BJ (cell line): ENCODE measurements at regions not wholly inside any gene's neighbourhood (a gene's known extent, or its start where the extent isn't known, plus 50 kb on each side); places are given as distances from the start of the nearest gene placed in this dataset.
"Not testable (repeated sequence)": the region's sequence is repeated elsewhere in the genome, so short reads cannot be mapped to it uniquely, and the experiment has no call there.

Experiments used
- CTCF ChIA-PET: fragments of 350-600 bp; formaldehyde crosslinking; extraction: SDS; loops from one replicate; lab custom pipeline; 2021; ENCODE audit warnings: antibody characterized with exemption, inconsistent platforms; lab: Yijun Ruan, JAX
- POLR2A ChIA-PET: fragments of 300-600 bp; sonication (Branson Sonifier 250); formaldehyde crosslinking; extraction: SDS; loops from one replicate; lab custom pipeline; 2021; ENCODE audit warnings: antibody characterized with exemption; lab: Charles Lee
- DNase-seq: peaks from one replicate; pipeline ENCODE4 v3.0.0-alpha.2; 2011; ENCODE audit warnings: low read depth
- H3K27me3 ChIP-seq: 2 replicates; pipeline ENCODE4 v1.6.0; 2011; ENCODE audit warnings: low read length; ENCODE audit not compliant: control insufficient read depth, insufficient read depth
- H3K36me3 ChIP-seq: 2 replicates; pipeline ENCODE4 v1.5.1; 2011; ENCODE audit warnings: low read length; ENCODE audit not compliant: control insufficient read depth, insufficient read depth
- H3K4me3 ChIP-seq: 2 replicates; pipeline ENCODE4 v1.5.1; 2011; ENCODE audit warnings: low read depth, mild to moderate bottlenecking, control low read depth, low read length
- CTCF ChIP-seq: IDR thresholded peaks from 2 replicates; pipeline ENCODE4 v1.5.1; 2011; ENCODE audit warnings: low read depth, mild to moderate bottlenecking, control low read depth, inconsistent platforms, low read length, moderate library complexity; ENCODE audit not compliant: insufficient read depth

GRCh38 chr1:143574891-143575520, 396.8 kb downstream of the FAM72C start:
- H3K36me3 ChIP-seq = no peaks in the 10 kb centered on the region
- CTCF ChIA-PET = no interaction called here
- H3K4me3 ChIP-seq = no peak overlapping the region
- no peak for DNase-seq
- POLR2A ChIA-PET = no interaction called here
- no peak for TF ChIP-seq CTCF
- no peaks in the 10 kb centered on the region for H3K27me3 ChIP-seq

DNA sequence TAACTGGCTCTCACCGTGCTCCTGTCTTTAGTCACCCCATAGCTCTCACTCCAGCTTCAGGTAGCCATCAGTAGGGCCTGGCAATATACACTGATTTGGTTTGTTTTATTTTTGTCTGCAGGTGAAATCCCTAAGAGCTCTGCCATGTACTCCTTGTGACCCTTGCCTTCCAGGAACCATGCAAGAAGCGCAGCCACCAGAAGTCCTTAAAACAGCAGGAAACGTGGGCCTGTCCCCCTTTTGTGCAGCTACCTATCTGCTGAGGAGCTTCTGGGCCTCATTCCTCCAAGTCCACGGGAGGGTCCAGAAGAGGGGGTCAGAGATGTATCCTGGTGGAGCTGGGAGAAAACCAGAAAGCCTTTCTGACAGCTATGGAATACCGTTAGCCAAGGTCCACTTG, 399.1 kb downstream of the FAM72C start:
- H3K4me3 ChIP-seq, H3K27me3 ChIP-seq, DNase-seq, POLR2A ChIA-PET, H3K36me3 ChIP-seq, CTCF ChIA-PET: not testable (repeated sequence)

DNA sequence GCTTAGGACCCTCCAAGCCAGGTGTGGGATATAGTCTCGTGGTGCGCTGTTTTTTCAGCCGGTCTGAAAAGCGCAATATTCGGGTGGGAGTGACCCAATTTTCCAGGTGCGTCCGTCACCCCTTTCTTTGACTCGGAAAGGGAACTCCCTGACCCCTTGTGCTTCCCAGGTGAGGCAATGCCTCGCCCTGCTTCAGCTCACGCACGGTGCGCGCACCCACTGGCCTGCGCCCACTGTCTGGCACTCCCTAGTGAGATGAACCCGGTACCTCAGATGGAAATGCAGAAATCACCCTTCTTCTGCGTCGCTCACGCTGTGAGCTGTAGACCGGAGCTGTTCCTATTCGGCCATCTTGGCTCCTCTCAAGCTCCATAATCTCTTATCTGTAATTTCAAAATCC, 408.0 kb downstream of the FAM72C start:
- DNase-seq, H3K4me3 ChIP-seq, H3K27me3 ChIP-seq, CTCF ChIA-PET, POLR2A ChIA-PET, H3K36me3 ChIP-seq: not testable (repeated sequence)

GRCh38 chr1:143553627-143554026, 418.2 kb downstream of the FAM72C start:
- CTCF ChIA-PET = no interaction called here
- Histone ChIP-seq H3K36me3 (no peaks in the 10 kb centered on the region), H3K4me3 (no peak overlapping the region), H3K27me3 (no peaks in the 10 kb centered on the region)
- no peak for DNase-seq
- POLR2A ChIA-PET = no interaction called here
- TF ChIP-seq CTCF = no peak

DNA sequence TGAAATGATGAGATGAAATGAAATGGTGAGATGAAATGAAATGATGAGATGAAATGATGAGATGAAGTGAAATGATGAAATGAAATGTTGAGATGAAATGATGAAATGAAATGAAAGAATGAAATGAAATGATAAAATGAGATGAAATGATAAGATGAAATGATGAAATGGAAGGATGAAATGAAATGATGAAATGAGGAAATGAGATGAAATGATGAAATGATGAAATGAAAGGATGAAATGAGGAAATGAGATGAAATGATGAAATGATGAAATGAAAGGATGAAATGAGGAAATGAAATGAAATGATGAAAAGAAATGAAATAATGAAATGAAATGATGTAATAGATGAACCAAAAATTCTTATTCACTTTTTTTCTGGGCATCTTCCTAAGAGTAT, 467.1 kb downstream of the FAM72C start:
- H3K4me3 ChIP-seq, H3K36me3 ChIP-seq, H3K27me3 ChIP-seq, CTCF ChIA-PET, DNase-seq, POLR2A ChIA-PET: not testable (repeated sequence)

- H3K36me3 ChIP-seq, DNase-seq, CTCF ChIA-PET, POLR2A ChIA-PET, H3K4me3 ChIP-seq, H3K27me3 ChIP-seq: not testable (repeated sequence)
Measured at GRCh38 chr1:143504080-143504479, 467.7 kb downstream of the FAM72C start.

GRCh38 chr1:143503048-143503447, 468.7 kb downstream of the FAM72C start:
- POLR2A ChIA-PET, CTCF ChIA-PET, H3K36me3 ChIP-seq: not testable (repeated sequence)

GRCh38 chr1:143502038-143502437, 469.7 kb downstream of the FAM72C start:
- POLR2A ChIA-PET, H3K27me3 ChIP-seq, DNase-seq, H3K4me3 ChIP-seq, CTCF ChIA-PET, H3K36me3 ChIP-seq: not testable (repeated sequence)

More at GRCh38 chr1:143503048-143503447, 468.7 kb downstream of the FAM72C start:
- H3K4me3 ChIP-seq, DNase-seq, H3K27me3 ChIP-seq: not testable (repeated sequence)

DNA sequence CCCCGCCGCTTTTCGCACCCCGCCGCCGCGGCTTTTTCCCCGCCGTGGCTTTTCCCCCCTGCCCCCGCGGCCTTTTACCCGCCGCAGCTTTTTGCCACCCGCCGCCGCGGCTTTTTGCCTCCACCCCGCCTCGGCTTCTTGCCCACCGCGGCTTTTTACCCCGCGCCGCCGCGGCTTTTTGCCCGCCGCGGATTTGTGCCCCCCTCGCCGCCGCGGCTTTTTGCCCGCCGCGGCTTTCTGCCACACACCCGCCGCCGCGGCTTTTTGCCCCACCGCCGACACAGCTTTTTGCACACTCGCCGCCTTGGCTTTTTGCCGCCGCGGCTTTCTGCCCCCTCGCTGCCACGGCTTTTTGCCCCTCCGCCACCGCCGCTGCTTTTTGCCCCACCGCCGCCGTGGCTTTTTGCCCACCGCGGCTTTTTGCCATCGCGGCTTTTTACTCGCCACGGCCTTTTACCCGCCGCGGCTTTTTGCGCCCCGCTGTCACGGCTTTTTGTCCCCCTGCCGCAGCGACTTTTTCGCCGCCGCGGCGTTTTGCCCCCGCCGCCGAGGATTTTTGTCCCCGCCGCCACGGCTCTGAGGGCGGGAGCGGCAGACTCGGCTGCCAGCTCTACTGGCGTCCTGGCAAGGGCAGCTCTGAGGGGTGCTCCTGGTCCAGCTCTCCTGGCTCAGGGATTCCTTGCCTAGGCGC, 473.6 kb downstream of the FAM72C start:
- DNase-seq, H3K27me3 ChIP-seq, POLR2A ChIA-PET, CTCF ChIA-PET, H3K36me3 ChIP-seq: not testable (repeated sequence)
- peak overlapping the region; percentile 33 for H3K4me3 ChIP-seq
